MM.1S (cell line): ENCODE measurements at regions not wholly inside any gene's neighbourhood (a gene's known extent, or its start where the extent isn't known, plus 50 kb on each side); places are given as distances from the start of the nearest gene placed in this dataset.

Source experiments
- DNase-seq: peaks from one replicate; pipeline ENCODE4 v3.0.0-alpha.2; 2015
- H2AFZ ChIP-seq: fragments of 300-600 bp; sonication (generic); 2 replicates; pipeline ENCODE4 v1.6.0; 2016; ENCODE audit warnings: antibody characterized with exemption, low read length
- H3F3A ChIP-seq: fragments of 300-600 bp; sonication (generic); 2 replicates; pipeline ENCODE4 v1.6.1; 2016; ENCODE audit warnings: mild to moderate bottlenecking, antibody characterized with exemption, low read length, moderate library complexity, mixed read lengths; ENCODE audit not compliant: insufficient read depth
- H3K27ac ChIP-seq: fragments of 300-600 bp; sonication (generic); 2 replicates; pipeline ENCODE4 v1.5.1; 2016; ENCODE audit warnings: mild to moderate bottlenecking, low read length
- H3K27me3 ChIP-seq: fragments of 300-600 bp; sonication (generic); replicated peaks from 2 replicates; pipeline ENCODE4 v1.6.0; 2016; ENCODE audit warnings: low read length; ENCODE audit not compliant: insufficient read depth
- H3K36me3 ChIP-seq: fragments of 300-600 bp; sonication (generic); replicated peaks from 2 replicates; pipeline ENCODE4 v1.6.1; 2016; ENCODE audit warnings: mild to moderate bottlenecking, low read length, mixed read lengths; ENCODE audit not compliant: insufficient read depth
- H3K4me1 ChIP-seq: fragments of 300-600 bp; sonication (generic); 2 replicates; pipeline ENCODE4 v1.6.1; 2016; ENCODE audit warnings: low read length, mixed read lengths
- H3K4me2 ChIP-seq: fragments of 300-600 bp; sonication (generic); 2 replicates; pipeline ENCODE4 v1.6.0; 2016; ENCODE audit warnings: low read depth, low read length
- H3K4me3 ChIP-seq: fragments of 300-600 bp; sonication (generic); 2 replicates; pipeline ENCODE4 v1.5.1; 2016; ENCODE audit warnings: low read length, mixed read lengths
- H3K79me2 ChIP-seq: fragments of 300-600 bp; sonication (generic); 2 replicates; pipeline ENCODE4 v1.6.1; 2016; ENCODE audit warnings: mixed run types, low read length, mixed read lengths
- H3K9ac ChIP-seq: fragments of 300-600 bp; sonication (generic); 2 replicates; pipeline ENCODE4 v1.6.1; 2016; ENCODE audit warnings: low read length, mixed read lengths
- H3K9me2 ChIP-seq: fragments of 300-600 bp; sonication (generic); replicated peaks from 2 replicates; pipeline ENCODE4 v1.6.1; 2016; ENCODE audit warnings: mild to moderate bottlenecking, low read length, mixed read lengths; ENCODE audit not compliant: insufficient read depth
- H3K9me3 ChIP-seq: fragments of 300-600 bp; sonication (generic); replicated peaks from 2 replicates; pipeline ENCODE4 v1.6.1; 2016; ENCODE audit warnings: mild to moderate bottlenecking, low read length, mixed read lengths; ENCODE audit not compliant: insufficient read depth
- H4K20me1 ChIP-seq: fragments of 300-600 bp; sonication (generic); 2 replicates; pipeline ENCODE4 v1.6.1; 2016; ENCODE audit warnings: mild to moderate bottlenecking, low read length, moderate library complexity, mixed read lengths; ENCODE audit not compliant: insufficient read depth
- CTCF ChIP-seq: fragments of 300-600 bp; sonication (generic); IDR thresholded peaks from 2 replicates; pipeline ENCODE4 v1.5.1; 2016; ENCODE audit warnings: antibody characterized with exemption, low read length, mixed read lengths
- EZH2 ChIP-seq: fragments of 300-600 bp; sonication (generic); optimal IDR thresholded peaks from 2 replicates; pipeline ENCODE3; 2017; ENCODE audit warnings: low read depth, mild to moderate bottlenecking, antibody characterized with exemption, low read length, mixed read lengths
- EZH2phosphoT487 ChIP-seq: fragments of 300-600 bp; sonication (generic); IDR thresholded peaks from 2 replicates; pipeline ENCODE4 v1.6.1; 2018; ENCODE audit warnings: antibody characterized with exemption, low read length

- H2AFZ ChIP-seq: no peak overlapping the region
- H3F3A ChIP-seq: no peaks in the 10 kb centered on the region
- H3K9me3 ChIP-seq: no peaks in the 10 kb centered on the region
- H4K20me1 ChIP-seq: no peaks in the 10 kb centered on the region
- H3K79me2 ChIP-seq: no peaks in the 10 kb centered on the region
- no peak overlapping the region for H3K4me2 ChIP-seq
- DNase-seq: no peak
- no peaks in the 10 kb centered on the region for H3K27me3 ChIP-seq
- TF ChIP-seq EZH2phosphoT487 (no peak), CTCF (no peak), EZH2 (no peak)
- no peak overlapping the region for H3K9ac ChIP-seq
- no peaks in the 10 kb centered on the region for H3K36me3 ChIP-seq
- H3K9me2 ChIP-seq: no peaks in the 10 kb centered on the region
- H3K4me1 ChIP-seq: peaks cover 4% of the 10 kb centered on the region; the same call in 1 of the 2 replicates
- H3K4me3 ChIP-seq: no peak overlapping the region
- H3K27ac ChIP-seq: no peak overlapping the region
These were observed 185.9 kb upstream of the HAAO start for GRCh38 chr2:42978175-42978886.

- Histone ChIP-seq H3K79me2 (no peaks in the 10 kb centered on the region), H2AFZ (no peak overlapping the region), H3K27ac (no peak overlapping the region), H3K9me3 (no peaks in the 10 kb centered on the region), H3K4me1 (peaks cover 11% of the 10 kb centered on the region), H3F3A (peaks cover 4% of the 10 kb centered on the region), H4K20me1 (no peaks in the 10 kb centered on the region), H3K4me3 (no peak overlapping the region), H3K27me3 (no peaks in the 10 kb centered on the region), H3K36me3 (no peaks in the 10 kb centered on the region), H3K9ac (no peak overlapping the region), H3K4me2 (no peak overlapping the region), H3K9me2 (no peaks in the 10 kb centered on the region)
- TF ChIP-seq EZH2 (no peak), CTCF (no peak), EZH2phosphoT487 (no peak)
- no peak for DNase-seq
These were observed 185.1 kb upstream of the HAAO start for GRCh38 chr2:42977270-42978174.

- H3K9me3 ChIP-seq: no peaks in the 10 kb centered on the region
- H3K9me2 ChIP-seq: no peaks in the 10 kb centered on the region
- peaks cover 13% of the 10 kb centered on the region for H3K4me1 ChIP-seq
- no peak overlapping the region for H3K27ac ChIP-seq
- no peaks in the 10 kb centered on the region for H3K36me3 ChIP-seq
- H4K20me1 ChIP-seq: no peaks in the 10 kb centered on the region
- TF ChIP-seq EZH2phosphoT487 (no peak), CTCF (no peak), EZH2 (no peak)
- H3F3A ChIP-seq: peaks cover 8% of the 10 kb centered on the region
- no peak overlapping the region for H2AFZ ChIP-seq
- DNase-seq: no peak
- no peak overlapping the region for H3K9ac ChIP-seq
- H3K79me2 ChIP-seq: no peaks in the 10 kb centered on the region
- no peak overlapping the region for H3K4me2 ChIP-seq
- no peak overlapping the region for H3K4me3 ChIP-seq
- no peaks in the 10 kb centered on the region for H3K27me3 ChIP-seq
These were observed 184.0 kb upstream of the HAAO start for GRCh38 chr2:42976351-42976750.
